Mammary epithelial cell (primary cell): ENCODE measurements at regions not wholly inside any gene's neighbourhood (a gene's known extent, or its start where the extent isn't known, plus 50 kb on each side); places are given as distances from the start of the nearest gene placed in this dataset.

ENCODE experiments used
- CTCF ChIP-seq, 2 donors: IDR thresholded peaks in 1 of 2; conservative IDR thresholded peaks in 1 of 2; 2 replicates each; pipeline ENCODE4 v1.5.1; 2011 to 2012; ENCODE audit warnings: inconsistent platforms in 2 of 2, low read length in 2 of 2, mild to moderate bottlenecking in 2 of 2, control low read depth in 1 of 2, low read depth in 1 of 2; ENCODE audit not compliant: insufficient read depth in 1 of 2; ENCODE audit errors: extremely low read depth in 1 of 2
- EZH2 ChIP-seq: IDR thresholded peaks from 2 replicates; pipeline ENCODE4 v1.6.1; 2012; ENCODE audit warnings: low read length, inconsistent platforms, borderline replicate concordance

GRCh38 chr2:207409517-207409916 is 120.2 kb upstream of the CREB1 start:
- no peak for TF ChIP-seq CTCF (conservative IDR thresholded peaks at IDR 0.05 in 1 of 2, IDR thresholded peaks at IDR 0.05 in 1 of 2; ENCODE audit: extremely low read depth in 1 of 2, insufficient read depth in 1 of 2, low read depth in 1 of 2, low read length in 2 of 2)
- no peak for TF ChIP-seq EZH2
